Tibial nerve (tissue), 4 donors: ENCODE measurements at regions not wholly inside any gene's neighbourhood (a gene's known extent, or its start where the extent isn't known, plus 50 kb on each side); places are given as distances from the start of the nearest gene placed in this dataset.

Experiments used
- EP300 ChIP-seq, 2 donors: sonication (generic); formaldehyde crosslinking; IDR thresholded peaks; one replicate each; pipeline ENCODE4 v1.6.1; 2017; ENCODE audit warnings: antibody characterized with exemption in 2 of 2, mild to moderate bottlenecking in 1 of 2
- POLR2A ChIP-seq, 2 donors: fragments of 450-650 bp; IDR thresholded peaks; one replicate each; pipeline ENCODE4 v1.6.1; 2017; ENCODE audit warnings: antibody characterized with exemption in 2 of 2, mild to moderate bottlenecking in 2 of 2, moderate library complexity in 2 of 2
- TF ChIP-seq, protein P1 (sequence below), 5 experiments: fragments of 200-600 bp in 3 of 5; fragments of 450-650 bp in 2 of 5; sonication (generic) in 3 of 5; IDR thresholded peaks; one replicate each; pipeline ENCODE4 v1.5.1; 2016 to 2019; ENCODE audit warnings: antibody characterized with exemption in 5 of 5, mild to moderate bottlenecking in 3 of 5, moderate library complexity in 2 of 5

DNA sequence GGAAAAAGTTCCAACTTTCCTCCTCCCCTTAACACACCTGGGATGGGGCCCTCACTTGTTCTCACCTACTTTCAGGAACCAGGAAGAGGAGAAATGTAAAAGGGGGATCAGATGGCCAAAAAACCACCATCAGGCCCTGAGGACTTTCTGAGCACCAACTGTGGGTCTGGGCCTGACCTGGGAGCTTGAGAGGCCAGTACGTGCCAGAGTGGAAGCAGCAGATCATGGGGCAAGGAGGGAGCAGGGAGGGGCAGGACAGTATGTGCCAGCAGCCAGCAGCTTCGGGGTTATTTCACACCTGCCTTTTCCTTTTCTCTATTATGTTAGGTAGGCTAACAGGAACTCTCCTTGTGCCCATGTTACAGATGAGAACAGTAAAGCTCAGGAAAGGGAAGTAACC lies 118.8 kb upstream of the UNC5B start:
- TF ChIP-seq EP300 (IDR thresholded peaks at IDR 0.05) (no peak), POLR2A (IDR thresholded peaks at IDR 0.05) (no peak)
- TF ChIP-seq, protein P1, sequence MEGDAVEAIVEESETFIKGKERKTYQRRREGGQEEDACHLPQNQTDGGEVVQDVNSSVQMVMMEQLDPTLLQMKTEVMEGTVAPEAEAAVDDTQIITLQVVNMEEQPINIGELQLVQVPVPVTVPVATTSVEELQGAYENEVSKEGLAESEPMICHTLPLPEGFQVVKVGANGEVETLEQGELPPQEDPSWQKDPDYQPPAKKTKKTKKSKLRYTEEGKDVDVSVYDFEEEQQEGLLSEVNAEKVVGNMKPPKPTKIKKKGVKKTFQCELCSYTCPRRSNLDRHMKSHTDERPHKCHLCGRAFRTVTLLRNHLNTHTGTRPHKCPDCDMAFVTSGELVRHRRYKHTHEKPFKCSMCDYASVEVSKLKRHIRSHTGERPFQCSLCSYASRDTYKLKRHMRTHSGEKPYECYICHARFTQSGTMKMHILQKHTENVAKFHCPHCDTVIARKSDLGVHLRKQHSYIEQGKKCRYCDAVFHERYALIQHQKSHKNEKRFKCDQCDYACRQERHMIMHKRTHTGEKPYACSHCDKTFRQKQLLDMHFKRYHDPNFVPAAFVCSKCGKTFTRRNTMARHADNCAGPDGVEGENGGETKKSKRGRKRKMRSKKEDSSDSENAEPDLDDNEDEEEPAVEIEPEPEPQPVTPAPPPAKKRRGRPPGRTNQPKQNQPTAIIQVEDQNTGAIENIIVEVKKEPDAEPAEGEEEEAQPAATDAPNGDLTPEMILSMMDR (IDR thresholded peaks at IDR 0.05) = no peak
